Endodermal cell (in vitro differentiated cells): ENCODE measurements at regions not wholly inside any gene's neighbourhood (a gene's known extent, or its start where the extent isn't known, plus 50 kb on each side); places are given as distances from the start of the nearest gene placed in this dataset.

Experiments
- DNase-seq: peaks from one replicate; pipeline ENCODE4 v3.0.0-alpha.2; 2017
- H3K27ac ChIP-seq: 2 replicates; pipeline ENCODE4 v1.5.1; 2013; ENCODE audit warnings: mild to moderate bottlenecking, low read depth, low read length, moderate library complexity
- H3K27me3 ChIP-seq: 2 replicates; pipeline ENCODE4 v1.6.1; 2013; ENCODE audit warnings: mild to moderate bottlenecking, low read length, moderate library complexity; ENCODE audit not compliant: insufficient read depth, control insufficient read depth, poor library complexity, severe bottlenecking
- H3K36me3 ChIP-seq: 2 replicates; pipeline ENCODE4 v1.7.0; 2013; ENCODE audit warnings: mild to moderate bottlenecking, low read length, moderate library complexity; ENCODE audit not compliant: control insufficient read depth, insufficient read depth
- H3K4me1 ChIP-seq: one replicate; pipeline ENCODE4 v1.7.0; 2013; ENCODE audit warnings: low read length; ENCODE audit not compliant: control insufficient read depth, insufficient read depth
- H3K4me3 ChIP-seq: 2 replicates; pipeline ENCODE4 v1.5.1; 2013; ENCODE audit warnings: mild to moderate bottlenecking, low read length, moderate library complexity
- H3K9ac ChIP-seq: 2 replicates; pipeline ENCODE4 v1.6.1; 2013; ENCODE audit warnings: mild to moderate bottlenecking, low read length, moderate library complexity; ENCODE audit not compliant: poor library complexity, severe bottlenecking; ENCODE audit errors: extremely low read depth
- H3K9me3 ChIP-seq: 2 replicates; pipeline ENCODE4 v1.6.1; 2013; ENCODE audit warnings: mild to moderate bottlenecking, low read length, moderate library complexity; ENCODE audit not compliant: control insufficient read depth
- H3K27ac Mint-ChIP-seq: 2 replicates; pipeline ENCODE4 v1.8.0; 2020; ENCODE audit warnings: mixed read lengths
- H3K27me3 Mint-ChIP-seq: 2 replicates; pipeline ENCODE4 v1.8.0; 2021; ENCODE audit warnings: mild to moderate bottlenecking, mixed read lengths; ENCODE audit not compliant: insufficient read depth
- H3K36me3 Mint-ChIP-seq: 2 replicates; pipeline ENCODE4 v1.8.0; 2020; ENCODE audit warnings: low read depth, mixed read lengths
- H3K4me1 Mint-ChIP-seq: 2 replicates; pipeline ENCODE4 v1.8.0; 2020; ENCODE audit warnings: mixed read lengths
- H3K4me3 Mint-ChIP-seq: 2 replicates; pipeline ENCODE4 v1.8.0; 2020; ENCODE audit warnings: mild to moderate bottlenecking, moderate library complexity, mixed read lengths
- H3K9me3 Mint-ChIP-seq: 2 replicates; pipeline ENCODE4 v1.8.0; 2020; ENCODE audit warnings: mild to moderate bottlenecking, mixed read lengths
- WGBS, 2 experiments: methylation state at CpG; one replicate each; pipeline versions ENCODE4 v1.1.5 to v1.1.7; 2013; ENCODE audit warnings: missing lambda C conversion rate in 2 of 2, mixed read lengths in 1 of 2; ENCODE audit not compliant: insufficient coverage in 1 of 2, insufficient read length in 1 of 2; 5-methylcytosine and 5-hydroxymethylcytosine counted together
- TF ChIP-seq, protein P1 (sequence below): fragments of 200-600 bp; sonication (generic); conservative IDR thresholded peaks from 2 replicates; pipeline ENCODE4 v1.5.0; 2021; ENCODE audit warnings: antibody characterized with exemption, mild to moderate bottlenecking

DNA sequence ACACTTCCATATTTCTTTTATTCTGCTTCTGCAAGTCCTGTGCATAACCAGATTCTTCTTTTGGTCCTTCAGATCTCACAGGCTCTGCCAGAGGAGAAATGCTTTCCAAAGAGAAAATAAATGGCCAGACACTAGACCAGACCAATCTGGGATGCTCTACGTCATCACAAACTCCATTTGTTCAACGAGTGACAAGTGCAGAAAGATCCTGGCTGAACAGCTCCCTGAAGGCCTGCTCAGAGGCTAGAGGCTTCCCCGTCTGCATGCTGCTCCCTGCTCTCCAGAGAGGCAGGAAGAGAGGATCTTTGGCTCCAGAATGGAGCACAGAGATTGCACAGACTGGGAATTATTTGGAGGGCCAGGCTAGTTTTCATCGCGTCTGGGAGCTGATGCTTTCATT is 232.7 kb downstream of the MAF start:
- peaks cover 6% of the 10 kb centered on the region for H3K4me1 Mint-ChIP-seq

DNA sequence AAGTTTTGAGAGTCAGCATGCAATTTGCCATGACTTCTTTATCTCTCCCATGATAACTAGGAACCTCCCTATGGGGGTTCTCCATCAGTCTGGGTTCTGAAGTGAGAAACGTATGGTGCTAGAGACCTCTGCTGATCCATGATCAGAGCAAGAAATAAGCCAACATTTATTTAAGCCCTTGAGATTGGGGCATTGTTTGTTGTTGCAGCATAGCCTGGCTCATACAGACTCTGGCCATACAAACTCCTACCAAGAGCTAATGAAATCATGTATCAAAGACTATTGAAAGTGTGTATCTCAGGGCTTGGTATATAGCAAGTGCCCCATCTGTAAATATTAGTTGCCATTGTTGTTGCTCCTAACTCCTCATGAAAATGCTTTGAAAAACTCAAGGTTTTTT is 233.9 kb downstream of the MAF start:
- Histone ChIP-seq H3K9ac (no peak overlapping the region), H3K27ac (no peak overlapping the region), H3K27me3 (no peaks in the 10 kb centered on the region), H3K4me3 (no peak overlapping the region), H3K4me1 (no peaks in the 10 kb centered on the region), H3K36me3 (no peaks in the 10 kb centered on the region), H3K9me3 (peaks cover 6% of the 10 kb centered on the region)
- 83% methylated on average over 1 of the region's 1 CpG; no CpG with 5 or more reads in 1 of the 2 experiments for WGBS, 2 experiments
- TF ChIP-seq, protein P1, sequence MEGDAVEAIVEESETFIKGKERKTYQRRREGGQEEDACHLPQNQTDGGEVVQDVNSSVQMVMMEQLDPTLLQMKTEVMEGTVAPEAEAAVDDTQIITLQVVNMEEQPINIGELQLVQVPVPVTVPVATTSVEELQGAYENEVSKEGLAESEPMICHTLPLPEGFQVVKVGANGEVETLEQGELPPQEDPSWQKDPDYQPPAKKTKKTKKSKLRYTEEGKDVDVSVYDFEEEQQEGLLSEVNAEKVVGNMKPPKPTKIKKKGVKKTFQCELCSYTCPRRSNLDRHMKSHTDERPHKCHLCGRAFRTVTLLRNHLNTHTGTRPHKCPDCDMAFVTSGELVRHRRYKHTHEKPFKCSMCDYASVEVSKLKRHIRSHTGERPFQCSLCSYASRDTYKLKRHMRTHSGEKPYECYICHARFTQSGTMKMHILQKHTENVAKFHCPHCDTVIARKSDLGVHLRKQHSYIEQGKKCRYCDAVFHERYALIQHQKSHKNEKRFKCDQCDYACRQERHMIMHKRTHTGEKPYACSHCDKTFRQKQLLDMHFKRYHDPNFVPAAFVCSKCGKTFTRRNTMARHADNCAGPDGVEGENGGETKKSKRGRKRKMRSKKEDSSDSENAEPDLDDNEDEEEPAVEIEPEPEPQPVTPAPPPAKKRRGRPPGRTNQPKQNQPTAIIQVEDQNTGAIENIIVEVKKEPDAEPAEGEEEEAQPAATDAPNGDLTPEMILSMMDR, result no peak
- H3K4me3 Mint-ChIP-seq, result no peak overlapping the region
- no peak overlapping the region for H3K27ac Mint-ChIP-seq
- peaks cover 6% of the 10 kb centered on the region for H3K4me1 Mint-ChIP-seq
- H3K27me3 Mint-ChIP-seq, result no peaks in the 10 kb centered on the region
- H3K9me3 Mint-ChIP-seq, result peaks cover 4% of the 10 kb centered on the region
- H3K36me3 Mint-ChIP-seq, result no peaks in the 10 kb centered on the region
- DNase-seq, result no peak

More for the DNA sequence above, 232.7 kb downstream of the MAF start:
- no peaks in the 10 kb centered on the region for H3K36me3 Mint-ChIP-seq
- no peak overlapping the region for H3K9ac ChIP-seq
- H3K27ac ChIP-seq, result no peak overlapping the region
- H3K27me3 Mint-ChIP-seq, result no peaks in the 10 kb centered on the region
- TF ChIP-seq, protein P1, result no peak
- no peaks in the 10 kb centered on the region for H3K36me3 ChIP-seq
- no peaks in the 10 kb centered on the region for H3K4me1 ChIP-seq
- H3K27me3 ChIP-seq, result no peaks in the 10 kb centered on the region
- peaks cover 4% of the 10 kb centered on the region for H3K9me3 Mint-ChIP-seq
- H3K4me3 ChIP-seq, result no peak overlapping the region
- peaks cover 6% of the 10 kb centered on the region for H3K9me3 ChIP-seq
- H3K4me3 Mint-ChIP-seq, result no peak overlapping the region
- WGBS, 2 experiments, result 90 to 96% methylated on average over 2 to 5 of the region's 5 CpGs
- no peak overlapping the region for H3K27ac Mint-ChIP-seq
- no peak for DNase-seq

DNA sequence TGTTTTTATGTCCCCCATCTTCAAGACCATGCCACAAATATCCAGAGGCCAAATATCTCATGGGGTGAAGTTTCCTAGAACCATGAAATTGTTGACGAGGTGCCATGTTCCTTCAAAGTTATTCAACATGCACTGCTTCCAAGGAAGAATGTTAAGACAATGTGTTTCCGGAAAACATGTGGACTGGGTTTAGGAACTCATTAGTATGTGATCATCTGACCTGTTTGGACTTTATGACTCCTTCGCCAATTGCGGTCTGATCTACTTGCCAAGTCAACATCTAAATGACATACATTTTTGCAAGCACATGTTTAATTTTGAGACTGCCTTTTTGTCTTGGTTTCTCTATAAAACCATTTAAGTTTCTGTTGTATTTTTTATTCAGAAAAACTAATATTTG is 234.8 kb downstream of the MAF start:
- Mint-ChIP-seq H3K4me3 (no peak overlapping the region), H3K27ac (no peak overlapping the region), H3K36me3 (no peaks in the 10 kb centered on the region), H3K27me3 (no peaks in the 10 kb centered on the region), H3K9me3 (peaks cover 4% of the 10 kb centered on the region), H3K4me1 (peaks cover 6% of the 10 kb centered on the region)
- Histone ChIP-seq H3K4me1 (no peaks in the 10 kb centered on the region), H3K27ac (no peak overlapping the region), H3K9ac (no peak overlapping the region), H3K4me3 (no peak overlapping the region), H3K27me3 (no peaks in the 10 kb centered on the region), H3K36me3 (no peaks in the 10 kb centered on the region), H3K9me3 (peaks cover 6% of the 10 kb centered on the region)
- 89 to 92% methylated on average over 4 of the region's 4 CpGs for WGBS, 2 experiments
- DNase-seq, result no peak
- TF ChIP-seq, protein P1, result no peak
